ENCODE measurements at regions not wholly inside any gene's neighbourhood (a gene's known extent, or its start where the extent isn't known, plus 50 kb on each side); places are given as distances from the start of the nearest gene placed in this dataset.

DNA sequence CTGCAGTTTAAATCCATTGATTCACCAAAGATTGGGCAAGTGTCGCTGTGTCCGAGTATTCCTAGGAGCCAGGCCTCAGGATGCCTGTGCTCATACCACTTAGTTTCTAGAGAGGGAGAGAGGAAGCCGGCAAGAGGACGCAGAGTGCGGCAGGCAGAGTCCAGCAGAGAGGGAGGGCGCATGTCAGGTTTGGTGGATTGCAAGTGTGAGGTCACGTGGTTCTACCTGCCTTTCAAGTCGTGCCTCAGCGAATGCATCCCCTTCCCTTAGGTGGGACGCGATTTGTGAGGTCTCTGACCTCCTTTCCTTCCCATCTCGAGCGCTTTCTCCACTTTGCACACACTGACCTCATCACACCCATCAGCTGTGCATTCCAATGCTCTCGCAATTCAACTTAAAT is 188.1 kb downstream of the TMEM18 start:
- Mint-ChIP-seq H3K27me3 (peaks cover 8% of the 10 kb centered on the region), H3K27ac (peak overlapping the region in 1 of 3 donors; percentile 64), H3K9me3 (peaks cover 0 to 3% (median 0%) of the 10 kb centered on the region in 3 donors), H3K4me3 (no peak overlapping the region), H3K36me3 (no peaks in the 10 kb centered on the region), H3K4me1 (peaks cover 0 to 1% (median 0%) of the 10 kb centered on the region in 3 donors)

DNA sequence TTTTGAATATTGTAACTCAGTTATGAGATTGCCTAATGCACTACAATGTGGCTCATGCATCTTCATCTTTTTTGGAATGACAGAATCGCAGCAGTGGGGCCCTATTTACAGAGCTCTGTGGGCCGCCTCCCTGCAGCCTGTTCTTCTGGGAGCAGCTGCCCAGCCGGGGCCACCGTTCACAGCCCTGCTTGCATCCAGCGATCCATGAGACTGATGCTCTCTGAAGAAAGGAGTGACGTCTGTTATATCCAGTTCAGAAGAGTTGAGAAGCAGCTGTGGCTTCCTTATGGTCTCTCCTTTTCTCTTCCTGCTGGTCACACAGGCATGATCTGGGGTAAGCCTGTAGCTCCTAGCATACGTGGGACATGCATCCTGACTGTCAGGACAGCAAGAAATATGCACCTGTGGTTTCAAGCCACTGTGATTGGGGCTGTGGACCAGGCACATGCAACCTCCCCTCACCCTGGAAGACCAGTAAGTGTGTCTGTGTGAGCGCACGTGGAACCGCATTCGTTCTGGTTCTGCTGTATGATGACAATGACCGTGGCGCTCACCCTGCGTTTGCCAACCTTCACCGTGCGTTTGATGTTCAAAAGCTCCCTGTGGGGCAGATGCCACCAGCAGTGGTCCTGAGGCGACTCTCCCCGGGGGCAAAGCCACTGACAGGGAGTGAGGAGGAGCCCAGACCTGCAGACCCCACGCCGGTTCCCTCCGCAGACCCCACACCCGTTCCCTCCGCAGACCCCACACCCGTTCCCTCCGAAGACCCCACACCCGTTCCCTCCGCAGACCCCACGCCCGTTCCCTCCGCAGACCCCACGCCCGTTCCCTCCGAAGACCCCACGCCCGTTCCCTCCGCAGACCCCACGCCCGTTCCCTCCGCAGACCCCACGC is 189.8 kb downstream of the TMEM18 start:
- H3K9me3 Mint-ChIP-seq, result no peaks in the 10 kb centered on the region
- no peaks in the 10 kb centered on the region for H3K36me3 Mint-ChIP-seq
- no peak overlapping the region for H3K4me3 Mint-ChIP-seq
- peaks cover 7% of the 10 kb centered on the region for H3K27me3 Mint-ChIP-seq
- no peaks in the 10 kb centered on the region for H3K4me1 Mint-ChIP-seq
- H3K27ac Mint-ChIP-seq, result no peak overlapping the region

DNA sequence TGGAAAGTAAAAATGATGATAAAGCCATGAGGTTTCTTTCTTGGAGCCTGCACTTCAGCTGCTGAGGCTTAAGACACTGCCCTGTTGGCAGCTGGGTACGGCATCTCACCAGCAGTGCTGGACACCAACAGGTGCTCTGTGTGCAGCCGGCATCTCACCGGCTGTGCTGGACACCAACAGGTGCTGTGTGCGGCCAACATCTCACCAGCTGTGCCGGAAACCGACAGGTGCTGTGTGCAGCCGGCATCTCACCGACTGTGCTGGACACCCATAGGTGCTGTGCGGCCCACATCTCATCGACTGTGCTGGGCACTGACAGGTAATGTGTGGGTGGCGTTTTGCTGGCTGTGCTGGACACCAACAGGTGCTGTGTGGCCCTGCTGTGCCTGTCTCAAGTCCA is 190.8 kb downstream of the TMEM18 start:
- H3K27ac Mint-ChIP-seq, result peak overlapping the region in 1 of 3 donors; percentile 27
- H3K4me3 Mint-ChIP-seq, result no peak overlapping the region
- peaks cover 2% of the 10 kb centered on the region for H3K27me3 Mint-ChIP-seq
- H3K4me1 Mint-ChIP-seq, result no peaks in the 10 kb centered on the region
- H3K36me3 Mint-ChIP-seq, result no peaks in the 10 kb centered on the region
- H3K9me3 Mint-ChIP-seq, result no peaks in the 10 kb centered on the region

DNA sequence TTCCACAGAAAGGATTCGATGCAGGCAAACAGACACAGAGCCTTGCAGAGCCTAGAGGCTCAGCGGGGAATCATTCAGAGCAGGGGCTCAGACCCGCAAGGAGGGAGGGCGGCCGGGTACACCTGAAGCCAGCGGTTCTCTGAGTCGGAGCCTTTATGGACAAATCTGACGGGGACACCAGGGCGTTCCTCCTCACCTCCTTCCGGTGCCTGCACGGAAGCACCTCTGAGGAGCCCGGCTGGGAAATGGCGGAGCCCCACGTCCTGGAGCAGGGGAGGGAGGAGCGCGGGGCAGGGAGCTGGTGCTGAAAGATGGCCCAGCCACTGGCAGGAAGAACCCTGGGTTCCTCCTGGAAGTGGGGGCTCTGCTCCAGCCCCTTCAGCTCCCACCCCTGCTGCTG is 193.5 kb upstream of the ALKAL2 start:
- Mint-ChIP-seq H3K36me3 (peaks cover 1% of the 10 kb centered on the region), H3K9me3 (no peaks in the 10 kb centered on the region), H3K4me3 (no peak overlapping the region), H3K27ac (no peak overlapping the region), H3K4me1 (peaks cover 0 to 2% (median 0%) of the 10 kb centered on the region in 3 donors), H3K27me3 (no peaks in the 10 kb centered on the region)

DNA sequence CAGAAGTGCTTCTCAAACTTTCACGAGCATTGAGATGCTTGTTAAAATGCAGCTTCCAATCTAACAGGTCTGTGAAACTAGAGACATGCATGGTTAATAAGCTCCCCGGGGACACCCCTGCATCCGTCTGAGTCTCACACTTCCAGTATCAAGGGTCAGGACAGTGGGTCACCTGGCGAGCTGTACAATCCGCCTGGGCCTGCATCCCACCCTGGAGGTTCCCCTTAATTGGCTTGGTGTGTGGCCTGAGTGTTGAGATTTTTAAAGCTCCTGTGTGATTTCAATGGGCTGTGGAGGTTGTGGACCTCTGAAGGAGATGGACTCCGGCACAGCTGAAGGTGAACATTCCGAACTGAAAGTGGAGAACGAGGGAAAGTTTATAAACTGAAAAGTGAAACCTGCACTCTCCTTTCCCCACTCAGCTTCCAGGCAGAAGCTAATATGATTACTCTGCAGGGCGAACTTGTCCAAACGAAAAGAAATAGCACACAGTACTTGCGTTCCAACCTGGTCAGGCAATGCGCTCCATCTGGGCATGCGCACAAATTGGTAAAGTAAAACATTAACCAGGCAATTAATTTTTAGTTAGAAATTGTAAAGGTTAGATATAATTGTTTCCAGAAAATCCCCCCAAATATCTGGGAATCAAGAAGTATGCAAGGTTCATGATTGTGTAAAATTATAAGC is 191.7 kb upstream of the ALKAL2 start:
- Mint-ChIP-seq H3K27ac (no peak overlapping the region), H3K4me1 (peaks cover 0 to 2% (median 2%) of the 10 kb centered on the region in 3 donors), H3K36me3 (peaks cover 1% of the 10 kb centered on the region), H3K9me3 (peaks cover 0 to 6% (median 0%) of the 10 kb centered on the region in 3 donors), H3K4me3 (no peak overlapping the region), H3K27me3 (no peaks in the 10 kb centered on the region)

DNA sequence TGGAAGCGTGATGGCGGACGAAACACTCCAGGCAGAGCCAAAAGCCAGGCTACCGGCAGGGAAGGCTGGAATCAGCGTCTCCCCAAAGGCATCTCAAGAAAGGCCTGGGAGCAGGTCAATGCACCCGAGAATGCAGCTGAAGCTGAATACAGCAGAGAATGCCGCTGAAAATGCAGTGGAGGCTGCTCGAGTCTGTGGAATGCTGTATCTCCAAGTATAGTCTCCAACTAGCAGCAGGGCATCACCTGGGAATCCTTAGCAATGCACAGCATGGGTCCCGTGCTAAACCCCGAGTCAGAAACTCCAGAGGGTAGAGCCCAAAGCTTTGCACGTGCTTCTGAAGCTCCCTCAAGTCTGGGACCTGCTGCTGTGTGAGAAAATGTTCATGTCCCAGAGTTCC is 191.1 kb upstream of the ALKAL2 start:
- no peaks in the 10 kb centered on the region for H3K27me3 Mint-ChIP-seq
- H3K4me1 Mint-ChIP-seq, result peaks cover 0 to 2% (median 2%) of the 10 kb centered on the region in 3 donors
- H3K36me3 Mint-ChIP-seq, result peaks cover 2% of the 10 kb centered on the region
- no peak overlapping the region for H3K4me3 Mint-ChIP-seq
- peaks cover 0 to 6% (median 0%) of the 10 kb centered on the region in 3 donors for H3K9me3 Mint-ChIP-seq
- no peak overlapping the region for H3K27ac Mint-ChIP-seq

DNA sequence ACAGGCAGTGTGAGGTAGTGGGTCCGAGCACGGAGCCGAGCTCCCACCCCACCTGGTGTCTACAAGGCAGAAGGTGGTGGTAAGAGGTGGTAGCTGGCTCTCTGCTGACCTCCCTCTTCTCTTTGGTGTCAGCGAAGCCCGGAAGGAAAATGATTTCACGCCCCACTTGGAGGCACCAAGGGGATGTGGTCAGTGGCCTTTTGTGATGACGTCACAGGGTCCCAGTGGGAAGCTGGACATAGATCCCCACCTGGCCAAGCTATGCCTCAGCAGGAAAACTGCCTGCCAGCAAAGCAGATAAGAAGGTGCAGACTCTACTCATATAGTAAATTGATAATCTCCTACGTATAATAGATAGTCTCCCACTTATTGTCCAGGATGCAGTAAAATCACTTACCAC is 183.7 kb upstream of the ALKAL2 start:
- H3K27me3 Mint-ChIP-seq, result peaks cover 14% of the 10 kb centered on the region
- H3K4me1 Mint-ChIP-seq, result peaks cover 4 to 5% (median 5%) of the 10 kb centered on the region in 3 donors
- H3K27ac Mint-ChIP-seq, result no peak overlapping the region
- peaks cover 0 to 21% (median 2%) of the 10 kb centered on the region in 3 donors for H3K9me3 Mint-ChIP-seq
- H3K36me3 Mint-ChIP-seq, result peaks cover 3% of the 10 kb centered on the region
- H3K4me3 Mint-ChIP-seq, result no peak overlapping the region

DNA sequence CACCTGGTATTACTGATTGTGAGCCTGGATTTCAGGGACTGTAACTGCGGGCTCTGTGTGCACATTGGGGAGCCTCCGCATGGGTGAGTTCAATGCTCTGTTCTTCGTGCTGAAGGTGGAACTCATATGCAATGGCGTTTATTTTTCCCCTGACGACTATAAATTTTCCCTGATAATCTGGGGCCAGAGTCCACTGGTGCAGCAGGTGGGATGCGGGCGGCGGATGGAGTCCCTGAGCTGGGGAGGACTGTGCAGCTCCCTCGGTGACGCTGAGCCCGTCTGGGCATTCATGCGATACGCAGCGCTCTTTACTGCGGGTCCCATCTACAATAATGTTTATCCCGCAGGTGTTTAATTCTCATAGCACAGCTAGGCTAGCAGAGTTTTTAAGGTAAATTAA is 181.6 kb upstream of the ALKAL2 start:
- peaks cover 11 to 15% (median 13%) of the 10 kb centered on the region in 3 donors for H3K4me1 Mint-ChIP-seq
- H3K9me3 Mint-ChIP-seq, result peaks cover 0 to 15% (median 2%) of the 10 kb centered on the region in 3 donors
- peaks cover 16% of the 10 kb centered on the region for H3K27me3 Mint-ChIP-seq
- H3K27ac Mint-ChIP-seq, result no peak overlapping the region
- H3K36me3 Mint-ChIP-seq, result peaks cover 3% of the 10 kb centered on the region
- H3K4me3 Mint-ChIP-seq, result peak overlapping the region in 2 of 4 donors; percentile 17 to 57

DNA sequence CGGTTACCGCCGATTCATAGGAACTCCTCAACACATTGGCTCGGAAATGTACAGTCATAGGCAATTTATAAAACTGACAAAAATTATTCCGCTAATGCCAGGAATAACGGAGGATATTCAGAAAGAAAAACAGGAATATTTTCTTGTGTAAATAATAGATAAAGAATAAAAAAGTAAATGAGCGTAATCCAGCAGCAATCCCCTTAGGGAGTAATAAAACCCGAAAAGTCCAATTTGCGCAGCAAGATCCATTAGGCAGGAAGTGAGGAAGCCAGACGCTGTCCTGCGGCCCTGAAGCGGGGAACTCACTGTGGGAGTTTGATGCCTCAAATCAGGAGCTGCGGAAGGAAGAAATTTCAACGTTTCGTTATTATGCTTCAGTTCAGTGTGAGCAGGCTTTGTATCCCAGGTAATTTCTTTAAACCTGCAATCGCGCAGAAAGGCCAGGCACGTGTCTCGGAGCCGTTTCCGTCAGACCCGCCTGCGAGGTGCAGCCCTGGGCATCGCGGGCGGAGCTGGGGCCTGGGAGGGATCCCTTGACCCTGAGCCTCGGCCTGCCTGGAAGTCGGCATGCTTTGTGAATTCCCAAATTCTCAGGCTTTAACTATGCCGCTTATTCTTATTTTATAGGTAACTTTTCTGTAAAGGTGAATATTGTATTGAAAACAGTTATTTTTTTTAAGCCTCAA is 180.9 kb upstream of the ALKAL2 start:
- Mint-ChIP-seq H3K27me3 (peaks cover 16% of the 10 kb centered on the region), H3K27ac (peak overlapping the region in 1 of 3 donors; percentile 17), H3K36me3 (peaks cover 2% of the 10 kb centered on the region), H3K9me3 (peaks cover 0 to 14% (median 2%) of the 10 kb centered on the region in 3 donors), H3K4me1 (peaks cover 13 to 20% (median 16%) of the 10 kb centered on the region in 3 donors), H3K4me3 (peak overlapping the region in 1 of 4 donors; percentile 55)

DNA sequence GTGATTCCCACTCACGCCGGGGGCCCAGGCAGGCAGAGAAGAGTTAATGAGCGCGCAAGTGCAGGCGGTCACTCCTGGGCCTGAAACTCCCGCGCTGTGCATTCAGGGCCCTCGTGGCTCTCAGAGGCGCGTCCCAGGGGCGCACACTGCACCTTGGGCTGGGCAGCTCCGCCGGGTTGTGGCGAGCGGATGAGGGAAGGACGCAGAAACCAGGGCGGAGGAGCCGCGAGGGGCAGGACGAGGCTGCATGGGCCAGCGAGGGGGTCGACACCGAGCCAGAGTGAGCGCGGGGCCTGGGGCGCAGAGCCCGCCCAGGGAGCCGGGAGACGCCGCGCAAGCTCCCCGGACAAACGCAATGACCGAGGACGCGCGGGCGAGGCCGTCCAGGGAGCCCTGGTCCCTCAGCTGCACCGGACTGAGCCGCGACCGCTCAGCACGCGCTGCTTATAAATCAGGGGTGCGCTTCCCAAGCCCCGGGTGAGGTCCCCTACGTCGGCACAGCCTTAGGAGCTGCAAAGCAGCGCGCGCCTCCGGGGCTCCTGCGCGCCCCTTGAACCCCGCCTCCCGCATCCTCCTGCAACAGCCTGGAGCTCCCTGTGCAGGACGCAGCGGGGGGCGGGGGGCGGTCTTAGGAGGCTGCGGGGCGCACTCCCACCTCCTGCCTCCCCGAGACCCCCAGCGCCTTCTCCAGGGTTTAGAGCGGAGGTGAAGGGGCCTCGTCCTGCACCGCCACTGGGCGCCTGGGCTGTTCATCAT is 180.2 kb upstream of the ALKAL2 start:
- peaks cover 16% of the 10 kb centered on the region for H3K27me3 Mint-ChIP-seq
- peak overlapping the region in 1 of 3 donors; percentile 17 for H3K27ac Mint-ChIP-seq
- H3K4me3 Mint-ChIP-seq, result peak overlapping the region; percentile 35 to 92 (median 72)
- peaks cover 13 to 20% (median 16%) of the 10 kb centered on the region in 3 donors for H3K4me1 Mint-ChIP-seq
- H3K9me3 Mint-ChIP-seq, result peaks cover 0 to 7% (median 0%) of the 10 kb centered on the region in 3 donors
- H3K36me3 Mint-ChIP-seq, result peaks cover 2% of the 10 kb centered on the region

DNA sequence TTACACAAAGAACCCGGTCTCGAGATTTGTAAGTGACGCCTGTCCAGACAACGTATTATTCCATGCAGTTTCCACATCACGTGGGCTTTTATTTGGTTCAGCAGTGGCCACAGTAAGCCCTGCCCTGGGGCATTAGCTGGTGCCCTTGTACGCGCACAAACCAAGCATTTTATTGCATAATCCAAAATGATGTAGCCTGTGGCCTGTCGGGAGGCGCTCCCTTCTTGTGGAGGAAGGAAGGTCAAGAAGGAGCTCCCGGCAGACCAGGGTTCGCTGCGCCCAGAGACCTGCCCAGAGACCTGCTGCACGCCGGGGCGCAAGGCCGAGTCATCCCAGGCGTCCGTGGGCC is 179.6 kb upstream of the ALKAL2 start:
- Mint-ChIP-seq H3K4me1 (peaks cover 13 to 21% (median 16%) of the 10 kb centered on the region in 3 donors), H3K27me3 (peaks cover 16% of the 10 kb centered on the region), H3K27ac (no peak overlapping the region), H3K36me3 (peaks cover 2% of the 10 kb centered on the region), H3K4me3 (peak overlapping the region in 3 of 4 donors; percentile 35 to 91 (median 52)), H3K9me3 (peaks cover 0 to 2% (median 0%) of the 10 kb centered on the region in 3 donors)

DNA sequence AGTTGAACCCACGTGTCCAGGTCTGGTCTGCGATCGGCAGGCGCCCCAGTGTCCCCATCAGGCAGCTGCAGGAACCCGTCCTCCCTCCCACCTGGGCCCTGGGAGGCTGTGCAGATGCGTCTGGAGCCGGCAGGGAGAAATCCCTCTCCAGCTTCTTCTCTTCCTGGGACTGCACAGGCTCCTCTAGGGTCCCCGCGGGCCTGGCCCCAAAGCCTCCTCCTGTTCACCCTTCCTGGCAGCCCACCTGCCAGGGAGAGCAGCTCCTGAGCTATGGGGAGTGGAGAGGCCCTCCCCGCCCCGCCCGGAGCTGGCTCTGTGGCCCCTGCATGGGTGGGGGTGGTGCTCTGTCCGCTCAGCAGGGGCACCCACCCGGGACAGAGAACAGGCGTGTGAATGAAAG is 179.2 kb upstream of the ALKAL2 start:
- Mint-ChIP-seq H3K4me3 (peak overlapping the region in 1 of 4 donors; percentile 43), H3K27me3 (peaks cover 16% of the 10 kb centered on the region)

DNA sequence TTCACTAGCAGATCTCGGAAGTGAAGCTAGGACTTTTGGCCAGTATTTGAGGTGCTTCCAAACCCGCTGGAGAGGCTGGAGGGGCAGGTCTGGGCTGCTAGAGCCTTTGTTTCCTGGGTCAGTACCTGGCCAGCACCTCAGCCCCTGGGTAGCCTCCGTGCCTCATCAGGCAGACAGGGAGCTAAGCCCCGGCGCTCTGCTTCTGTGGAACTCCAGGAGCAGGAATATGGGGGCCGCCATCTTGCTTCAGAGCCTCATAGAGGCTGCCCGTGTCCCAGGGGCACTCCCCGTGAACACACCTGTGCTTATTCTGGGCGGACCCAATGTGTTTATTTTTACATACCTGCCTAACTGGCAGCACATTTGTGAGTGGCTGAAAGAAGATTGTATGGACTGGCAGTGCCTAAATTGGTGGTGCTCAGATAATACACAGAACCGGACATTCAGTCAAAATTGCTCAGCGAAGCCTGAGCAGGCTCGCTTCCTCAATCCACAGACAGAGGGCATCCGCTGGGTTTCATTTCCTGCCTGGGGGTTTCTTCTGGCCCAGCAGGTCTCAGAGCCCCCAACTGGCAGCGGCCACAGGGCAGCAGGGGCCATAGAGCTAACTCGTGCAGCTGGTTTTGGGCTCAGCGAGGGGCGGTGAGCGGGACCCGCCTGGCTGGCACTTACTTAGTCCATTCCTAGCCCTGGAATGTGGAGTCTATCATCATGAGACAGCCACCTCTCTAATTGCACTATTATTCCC is 176.8 kb upstream of the ALKAL2 start:
- peak overlapping the region; percentile 39 to 86 (median 61) for H3K27ac Mint-ChIP-seq
- peak overlapping the region; percentile 34 to 89 (median 68) for H3K4me3 Mint-ChIP-seq
- peaks cover 0 to 4% (median 1%) of the 10 kb centered on the region in 3 donors for H3K9me3 Mint-ChIP-seq
- H3K4me1 Mint-ChIP-seq, result peaks cover 32 to 38% (median 38%) of the 10 kb centered on the region in 3 donors
- peaks cover 17% of the 10 kb centered on the region for H3K27me3 Mint-ChIP-seq
- peaks cover 2% of the 10 kb centered on the region for H3K36me3 Mint-ChIP-seq

More for the DNA sequence above, 179.2 kb upstream of the ALKAL2 start:
- Mint-ChIP-seq H3K4me1 (peaks cover 13 to 24% (median 19%) of the 10 kb centered on the region in 3 donors), H3K9me3 (peaks cover 0 to 1% (median 0%) of the 10 kb centered on the region in 3 donors), H3K27ac (no peak overlapping the region), H3K36me3 (peaks cover 2% of the 10 kb centered on the region)

Measured in IgD-negative memory B cell (primary cell).